SW 1271 (cell line): ENCODE measurements at regions not wholly inside any gene's neighbourhood (a gene's known extent, or its start where the extent isn't known, plus 50 kb on each side); places are given as distances from the start of the nearest gene placed in this dataset.
"Not testable (repeated sequence)": the region's sequence is repeated elsewhere in the genome, so short reads cannot be mapped to it uniquely, and the experiment has no call there.

ENCODE experiments used
- DNase-seq, 2 experiments: peaks; one replicate each; lab custom pipeline; 2025; lab: John Stamatoyannopoulos, UW

DNA sequence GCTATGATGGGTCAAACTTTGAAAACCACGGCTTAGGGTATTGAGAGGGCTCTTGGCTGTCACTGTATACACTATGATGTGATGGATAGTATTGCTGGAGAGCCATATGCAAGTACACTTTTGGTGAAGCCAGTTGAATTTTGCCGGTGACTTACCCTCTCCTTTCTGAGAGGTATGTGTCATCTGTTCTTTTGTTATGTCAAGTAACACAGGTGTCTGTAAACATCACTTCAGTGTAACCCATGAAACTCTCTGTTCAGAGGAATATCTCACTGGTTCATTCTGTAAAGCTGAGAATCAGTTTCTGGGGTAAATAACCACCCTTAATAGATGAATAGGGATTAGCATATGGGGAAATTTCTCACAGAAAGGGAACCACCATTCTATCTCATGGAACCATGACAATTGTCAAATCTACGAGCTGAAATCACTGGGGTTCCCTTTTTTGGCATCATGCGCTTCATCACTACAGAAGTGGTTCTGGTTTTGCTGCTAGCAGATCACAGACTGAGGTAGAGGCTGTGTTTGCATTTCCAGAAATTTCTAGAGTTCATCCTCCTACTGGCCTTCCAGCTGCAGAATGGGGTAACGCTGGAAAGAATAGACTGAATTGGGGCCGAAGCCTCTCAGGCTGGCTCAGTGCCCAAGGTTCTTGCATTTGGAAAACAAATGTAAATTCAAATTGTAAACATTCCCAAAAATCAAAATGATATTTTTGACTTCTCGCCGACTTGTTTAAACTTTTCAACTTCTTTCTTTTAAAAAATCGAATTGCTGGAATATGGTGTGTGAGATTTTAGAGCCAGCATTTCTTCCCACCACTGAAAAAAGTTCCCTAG, 83.3 kb upstream of the CREB5 start:
- no peak for DNase-seq

DNA sequence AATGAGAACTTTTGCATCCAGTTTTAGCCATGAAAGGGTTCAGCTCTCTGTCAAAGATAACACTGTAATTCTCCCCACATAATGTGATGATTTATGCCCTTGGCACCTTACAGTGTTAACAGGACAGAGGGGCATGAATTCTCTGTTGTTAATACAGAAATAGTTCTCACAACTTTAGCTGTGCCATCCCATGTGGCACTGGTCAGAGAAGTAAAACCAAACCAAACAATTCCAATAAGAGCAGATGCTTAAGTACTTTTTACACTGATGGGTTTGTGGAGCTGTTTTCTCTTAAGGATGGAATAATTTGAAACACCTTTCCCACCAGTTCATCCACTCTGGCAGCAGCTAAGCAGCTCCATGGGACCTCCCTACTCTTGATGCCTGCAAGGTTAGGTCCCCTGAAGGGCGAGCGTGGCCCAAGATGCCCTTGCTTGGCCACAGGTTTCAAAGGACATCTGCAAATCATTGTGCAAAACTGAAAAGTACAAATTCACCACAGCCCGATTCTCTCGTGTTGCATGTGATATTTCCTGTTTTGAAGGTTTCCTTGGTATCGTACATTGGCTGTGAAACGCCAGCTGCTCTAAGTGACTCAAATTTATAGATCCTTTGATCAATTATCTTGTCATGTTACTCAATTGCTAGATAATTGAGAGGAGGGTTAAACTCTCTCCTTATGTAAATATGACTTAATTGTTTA, 82.5 kb upstream of the CREB5 start:
- no peak for DNase-seq

DNA sequence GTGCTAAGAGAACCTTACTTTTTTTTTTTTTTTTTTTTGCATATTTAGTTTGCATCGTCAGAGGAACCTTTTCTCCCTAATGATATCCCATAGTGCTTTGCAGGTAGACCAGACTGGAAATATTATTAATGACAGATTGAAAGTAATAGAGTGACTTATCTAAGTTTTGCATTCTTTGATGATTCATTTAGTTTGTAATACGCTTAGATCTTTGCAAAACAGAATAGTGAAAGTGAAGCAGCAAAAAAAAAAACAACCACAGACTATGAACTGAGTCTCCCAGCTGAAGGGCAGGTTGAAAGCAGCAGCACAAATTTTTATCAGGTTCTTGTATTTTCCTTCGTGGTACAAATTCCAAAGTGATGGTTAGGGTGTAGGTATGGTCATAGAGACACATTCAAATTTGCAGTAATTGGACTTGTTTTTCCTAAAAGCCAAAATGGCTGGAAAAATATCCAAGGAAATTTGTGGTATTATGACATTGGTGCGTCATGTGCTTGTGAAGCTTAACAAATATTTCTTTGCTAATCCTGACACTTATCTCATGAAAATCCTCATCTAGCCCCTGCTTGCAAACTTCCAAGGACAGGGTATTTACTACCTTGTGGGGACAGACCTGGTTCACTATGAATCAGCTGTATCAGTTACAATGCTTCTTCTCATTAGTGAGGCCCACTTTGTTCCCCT, 81.8 kb upstream of the CREB5 start:
- DNase-seq: no peak

DNA sequence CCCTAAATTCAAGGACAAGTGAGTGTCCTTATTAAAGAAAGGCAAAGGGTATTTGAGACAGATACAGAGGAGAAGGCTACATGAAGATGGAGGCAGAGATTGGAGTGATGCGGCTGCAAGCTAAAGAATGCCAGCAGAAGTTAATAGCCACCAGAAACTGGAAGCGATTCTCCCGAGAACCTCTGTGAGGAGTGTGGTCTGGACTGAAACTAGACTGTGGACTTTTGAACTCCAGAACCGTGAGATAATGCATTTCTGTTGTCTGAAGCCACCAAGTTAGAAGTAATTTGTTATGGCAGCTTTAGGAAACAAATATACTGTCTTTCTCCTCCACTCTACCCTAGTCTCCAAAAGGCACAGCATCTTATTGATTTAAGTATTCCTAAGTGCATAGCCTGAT, 80.3 kb upstream of the CREB5 start:
- DNase-seq: no peak

DNA sequence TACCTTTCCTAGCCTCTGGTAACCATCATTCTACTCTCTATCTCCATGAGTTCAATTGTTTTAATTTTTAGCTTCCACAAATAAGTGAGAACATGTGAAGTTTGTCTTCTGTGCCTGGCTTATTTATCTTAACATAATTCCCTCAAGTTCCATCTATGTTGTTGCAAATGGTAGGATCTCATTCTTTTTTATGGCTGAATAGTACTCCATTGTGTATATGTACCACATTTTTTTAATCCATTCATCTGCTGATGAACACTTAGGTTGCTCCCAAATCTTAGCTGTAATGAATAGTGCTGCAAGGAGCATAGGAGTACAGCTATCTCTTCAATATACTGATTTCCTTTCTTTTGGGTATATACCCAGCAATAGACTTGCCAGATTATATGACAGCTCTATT, 78.8 kb upstream of the CREB5 start:
- not testable (repeated sequence) for DNase-seq

DNA sequence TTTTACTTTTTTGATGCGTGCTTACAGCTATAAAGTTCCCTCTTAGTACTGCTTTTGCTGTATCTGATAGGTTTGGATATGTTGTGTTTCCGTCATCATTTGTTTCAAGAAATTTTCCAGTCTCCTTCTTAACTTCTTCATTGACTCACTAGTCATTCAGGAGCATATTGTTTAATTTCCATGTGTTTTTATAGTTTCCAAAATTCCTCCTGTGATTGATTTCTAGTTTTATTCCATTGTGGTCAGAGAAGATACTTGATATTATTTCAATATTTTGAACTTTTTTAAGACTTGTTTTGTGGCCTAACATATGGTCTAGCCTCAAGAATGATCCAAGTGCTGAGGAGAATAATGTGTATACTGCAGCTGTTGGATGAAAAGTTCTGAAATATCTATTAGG, 75.5 kb upstream of the CREB5 start:
- no peak for DNase-seq

DNA sequence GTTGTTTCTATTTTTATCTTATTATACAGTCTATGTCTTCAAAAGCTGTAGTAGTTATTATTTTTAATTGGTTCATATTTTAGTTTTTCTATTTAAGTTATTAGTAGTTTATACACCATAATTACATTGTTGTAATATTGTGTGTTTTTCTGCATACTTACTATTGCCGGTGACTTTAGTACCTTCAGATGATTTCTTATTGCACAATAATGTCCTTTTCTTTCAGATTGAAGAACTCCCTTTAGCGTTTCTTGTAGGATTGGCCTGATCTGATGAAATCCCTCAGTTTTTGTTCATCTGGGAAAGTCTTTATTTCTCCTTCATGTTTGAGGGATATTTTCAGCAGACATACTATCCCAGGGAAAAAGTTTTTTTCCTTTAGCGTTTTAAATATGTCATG, 74.3 kb upstream of the CREB5 start:
- DNase-seq: no peak

DNA sequence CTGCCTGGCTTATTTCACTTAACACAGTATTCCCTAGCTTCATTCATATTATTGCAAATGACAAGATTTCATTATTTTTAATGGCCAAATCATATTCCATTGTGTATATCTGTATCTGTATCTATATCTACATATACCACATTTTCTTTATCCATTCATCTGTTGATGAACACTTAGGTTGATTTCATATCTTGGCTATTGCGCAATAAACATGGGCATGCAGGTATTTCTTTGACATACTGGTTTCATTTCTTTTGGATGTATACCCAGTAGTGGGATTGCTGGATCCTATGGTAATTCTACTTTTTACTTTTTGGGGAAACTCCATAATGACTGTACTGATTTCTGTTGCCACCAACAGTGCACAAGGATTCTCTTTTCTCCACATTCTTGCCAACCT, 68.9 kb upstream of the CREB5 start:
- DNase-seq: no peak

DNA sequence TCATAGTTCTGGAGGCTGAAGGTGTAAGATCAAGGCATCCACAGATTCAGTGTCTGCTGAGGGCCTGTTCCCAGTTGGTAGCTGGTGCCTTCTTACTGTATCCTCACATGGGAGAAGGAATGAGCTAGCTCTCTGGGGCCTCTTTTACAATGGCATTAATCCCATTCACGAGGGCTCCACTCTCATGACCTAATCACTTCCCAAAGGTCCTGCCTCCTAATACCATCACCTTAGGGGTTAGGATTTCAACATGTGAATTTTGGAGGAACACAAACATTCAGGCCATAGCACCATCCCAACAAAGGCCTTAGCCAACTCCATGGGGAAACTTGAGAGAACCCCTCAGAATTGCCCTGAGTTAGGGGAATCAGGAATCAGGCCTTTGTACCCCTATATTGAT, 66.1 kb upstream of the CREB5 start:
- DNase-seq: no peak

DNA sequence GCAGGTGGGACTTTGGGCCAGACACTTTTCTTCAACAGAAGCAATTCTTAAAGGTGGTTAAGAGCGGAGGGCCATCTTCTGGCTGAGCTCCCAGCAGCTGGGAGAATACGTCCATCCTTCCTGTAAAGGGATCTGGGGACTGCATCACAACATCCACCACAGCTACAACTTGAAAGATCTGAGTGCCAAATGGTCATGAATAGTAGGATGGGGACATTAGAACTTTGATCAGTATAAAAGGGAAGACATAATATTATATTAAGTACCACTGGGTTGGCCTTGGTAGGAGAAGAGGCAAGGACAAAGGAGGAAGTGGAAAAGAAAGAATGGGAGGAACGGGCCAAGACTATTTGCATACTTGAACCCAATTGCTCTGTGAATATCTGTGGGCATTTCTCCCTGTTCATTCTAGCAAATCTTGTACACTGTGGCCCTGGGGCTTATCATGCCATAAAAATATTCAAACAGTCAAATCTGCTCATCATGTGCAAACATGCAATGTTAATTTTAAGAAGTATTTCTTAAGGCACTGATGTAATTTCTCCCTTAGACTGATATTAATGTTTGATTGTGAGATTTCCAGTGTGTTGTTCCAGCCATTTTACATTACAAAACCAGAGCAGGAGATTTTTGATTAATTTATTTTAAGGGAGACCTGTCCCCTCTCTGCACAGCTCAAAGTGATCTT, 65.5 kb upstream of the CREB5 start:
- DNase-seq: no peak

DNA sequence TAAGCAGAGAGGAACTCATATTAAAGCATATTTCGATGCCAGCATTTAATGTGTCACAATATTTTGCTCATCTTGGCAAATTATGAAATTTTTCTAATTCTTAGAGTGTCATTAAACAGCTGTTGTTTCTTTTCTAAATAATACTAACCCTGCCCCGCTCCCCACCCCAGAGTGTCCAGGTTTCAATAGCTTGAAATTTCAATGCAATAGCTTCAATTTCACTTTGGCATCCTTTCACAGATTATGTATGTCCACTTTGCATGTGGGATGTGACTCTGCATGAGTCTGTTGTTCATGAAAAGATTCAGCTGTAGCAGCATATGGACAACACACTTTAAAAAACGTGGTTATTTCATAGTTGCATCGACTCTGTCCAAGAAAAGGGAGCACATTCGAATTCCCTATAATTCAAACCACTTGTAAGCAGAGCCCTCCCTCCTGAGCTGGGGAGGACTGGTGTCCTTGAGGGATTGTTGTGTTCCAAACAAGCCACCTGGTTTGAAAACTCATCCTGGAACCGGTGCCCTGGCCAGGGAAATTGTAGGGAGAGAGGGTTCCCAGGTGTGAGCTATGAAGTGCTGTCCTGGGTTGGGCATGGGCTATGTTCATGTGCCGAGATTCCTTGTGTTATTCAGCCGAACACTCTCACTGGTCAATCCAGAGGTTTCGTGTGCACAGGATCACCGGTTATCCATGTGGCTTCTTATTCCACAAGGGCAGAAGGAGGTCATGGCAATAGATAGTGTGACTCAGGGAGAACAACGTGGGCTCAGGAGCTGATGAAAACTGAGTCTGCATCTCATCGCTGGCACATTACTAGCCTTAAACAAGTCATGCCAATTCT, 64.6 kb upstream of the CREB5 start:
- DNase-seq: no peak

DNA sequence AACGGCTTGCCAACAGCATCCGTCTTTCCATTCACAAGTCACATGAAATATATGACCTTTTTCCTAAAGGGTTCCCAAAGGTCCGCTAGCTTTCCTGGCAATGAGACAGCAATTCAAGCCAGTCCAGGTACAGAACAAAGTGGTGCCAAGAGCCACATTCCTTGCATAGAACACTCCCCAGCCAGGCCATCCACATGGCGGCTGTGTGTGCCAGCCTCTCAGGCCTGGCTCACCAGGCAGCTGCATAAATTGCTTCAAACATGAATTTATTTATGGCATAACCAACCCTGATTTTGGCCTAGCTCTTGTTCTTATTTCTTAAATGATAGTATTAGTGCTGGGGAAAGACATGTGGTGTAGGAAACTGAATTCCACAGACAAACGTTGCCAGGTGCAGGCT, 63.7 kb upstream of the CREB5 start:
- no peak for DNase-seq

DNA sequence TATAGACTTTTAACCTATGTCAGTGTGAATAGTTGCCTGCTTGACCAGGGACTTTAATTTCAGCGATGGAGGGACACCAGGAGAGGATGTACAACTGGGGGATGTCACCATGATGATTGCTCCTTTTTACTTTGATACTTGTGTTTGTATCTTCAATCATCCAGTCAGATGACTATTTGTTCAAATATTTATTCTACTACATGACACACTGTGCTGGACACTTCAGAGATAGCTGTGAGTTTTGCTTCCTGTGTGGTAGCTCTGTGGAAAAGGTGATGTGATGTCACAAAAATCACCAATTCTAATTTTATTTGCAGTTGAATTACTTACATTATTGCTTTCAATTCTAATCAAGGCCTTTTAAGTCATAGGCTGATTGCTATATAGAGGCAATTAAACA, 62.7 kb upstream of the CREB5 start:
- no peak for DNase-seq

DNA sequence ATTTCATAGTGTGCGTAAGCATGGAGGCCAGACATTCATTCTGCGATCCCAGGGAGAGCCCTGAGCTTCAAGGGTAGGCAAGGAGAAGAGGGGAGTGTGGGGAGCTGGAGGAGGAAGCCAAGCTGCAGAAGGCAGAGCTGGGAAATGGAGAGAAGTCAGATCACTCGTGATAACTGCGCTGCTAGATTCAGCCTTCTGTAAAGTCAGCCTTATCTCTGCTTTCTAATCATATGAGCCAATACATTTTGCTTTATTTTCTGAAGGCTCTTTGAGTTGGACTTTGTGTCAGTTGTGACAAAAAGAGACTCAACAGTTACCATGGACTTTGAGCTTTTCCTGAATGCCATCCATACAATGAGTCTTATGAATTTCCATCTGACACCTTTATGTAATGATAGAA, 61.7 kb upstream of the CREB5 start:
- no peak for DNase-seq

DNA sequence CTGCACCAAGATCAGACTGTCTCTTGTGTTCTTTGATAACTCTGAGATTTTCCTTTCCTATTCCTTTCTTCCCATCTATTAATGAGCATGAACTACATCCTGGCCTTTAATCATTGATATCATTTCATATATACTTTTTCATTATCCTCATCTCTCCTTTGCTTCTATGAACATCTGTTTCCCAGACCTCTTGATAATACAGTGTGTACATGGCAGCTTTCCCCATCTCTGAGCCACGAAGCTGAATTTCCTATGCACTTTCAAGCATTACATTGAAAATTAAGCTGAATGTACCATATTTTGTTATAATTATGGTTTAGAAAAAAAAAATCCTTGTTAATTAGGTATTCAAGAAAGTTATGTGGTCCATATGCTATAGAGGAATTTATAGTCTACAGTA, 60.9 kb upstream of the CREB5 start:
- no peak for DNase-seq

DNA sequence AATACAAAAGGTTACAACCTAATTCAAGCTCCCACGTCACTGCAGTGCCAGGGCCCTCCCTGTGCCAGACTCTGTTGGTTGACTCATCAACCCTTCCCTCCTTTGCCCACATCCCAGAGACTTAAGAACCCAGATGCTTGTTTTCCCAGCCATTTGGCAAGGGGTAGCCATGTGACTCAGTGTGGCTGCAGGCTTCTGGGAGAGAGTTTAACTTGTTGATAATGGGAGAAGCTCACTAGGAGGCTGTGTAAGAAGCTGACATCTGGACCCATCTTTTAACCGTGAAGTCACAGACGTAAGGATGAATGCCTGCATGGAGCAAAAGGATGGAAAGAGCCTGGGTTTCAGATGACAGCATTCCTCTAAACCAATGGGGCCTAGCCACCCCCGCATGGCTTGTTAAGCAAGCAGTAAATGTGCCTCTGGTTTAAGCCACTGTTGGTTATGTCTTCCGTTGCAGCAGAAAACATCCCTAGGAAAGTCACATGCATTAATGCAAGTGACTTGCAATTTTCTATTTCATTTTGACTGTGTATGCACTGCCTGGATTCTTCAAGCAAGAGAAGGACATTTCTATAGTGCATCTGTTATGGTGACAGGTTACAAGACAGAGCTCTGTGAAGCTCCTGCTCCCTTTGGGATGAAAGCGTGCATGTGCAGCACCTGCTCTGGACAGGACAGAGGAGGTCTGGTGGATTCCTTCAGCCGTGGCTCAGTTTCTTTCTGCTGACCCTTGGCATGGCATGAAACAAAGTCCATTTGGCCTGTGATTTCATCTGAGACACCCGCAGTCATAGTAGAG, 57.5 kb upstream of the CREB5 start:
- DNase-seq: no peak

DNA sequence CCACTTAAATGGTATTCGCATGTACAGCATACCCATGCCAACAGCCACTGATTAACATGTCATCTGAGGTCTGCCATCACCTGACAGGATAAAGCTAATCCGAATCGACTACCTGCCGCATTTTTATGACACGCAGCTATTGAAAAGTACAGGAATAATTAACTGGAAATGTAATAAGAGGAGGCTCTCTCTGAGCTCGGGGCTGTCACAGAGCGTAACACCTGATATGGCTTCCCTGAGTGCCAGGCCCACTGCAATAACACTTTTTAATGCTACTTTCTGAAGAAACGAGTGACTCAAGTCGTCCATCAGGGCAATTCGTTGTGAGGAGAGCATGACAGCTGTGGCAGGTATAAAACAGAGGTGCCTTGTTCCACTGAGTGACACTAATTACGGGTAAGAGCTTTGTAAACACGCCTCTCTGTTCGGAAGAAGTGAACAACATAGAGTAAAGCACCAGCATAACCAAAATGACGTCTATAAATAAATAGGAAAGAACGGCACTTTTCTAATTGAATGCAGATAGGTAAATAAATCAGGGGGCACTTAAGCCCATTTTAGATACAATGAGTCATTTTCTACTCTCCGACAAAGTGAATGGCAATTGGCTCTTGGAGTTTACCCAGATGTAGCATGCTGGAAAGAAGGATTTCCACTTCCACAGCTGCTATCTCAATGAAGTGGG, 56.5 kb upstream of the CREB5 start:
- DNase-seq: no peak

DNA sequence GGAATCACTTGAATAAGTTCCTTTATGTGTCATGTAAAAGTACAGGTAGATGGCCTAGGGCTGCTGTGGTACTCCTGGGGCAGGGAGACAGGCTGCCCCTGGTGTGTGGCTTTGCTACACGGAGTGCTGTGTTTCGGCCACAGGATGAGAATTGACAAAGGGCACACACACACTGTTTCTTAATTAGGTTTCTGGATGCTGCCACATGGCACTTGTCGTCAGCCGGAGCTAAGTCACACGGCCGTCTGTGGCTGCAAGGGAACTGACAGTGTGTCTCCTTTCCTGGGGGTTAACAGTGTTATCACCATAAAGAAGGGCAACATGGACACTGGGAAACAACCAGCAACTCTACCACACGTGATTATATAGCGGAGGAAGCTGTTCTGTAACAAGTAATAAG, 55.7 kb upstream of the CREB5 start:
- no peak for DNase-seq

DNA sequence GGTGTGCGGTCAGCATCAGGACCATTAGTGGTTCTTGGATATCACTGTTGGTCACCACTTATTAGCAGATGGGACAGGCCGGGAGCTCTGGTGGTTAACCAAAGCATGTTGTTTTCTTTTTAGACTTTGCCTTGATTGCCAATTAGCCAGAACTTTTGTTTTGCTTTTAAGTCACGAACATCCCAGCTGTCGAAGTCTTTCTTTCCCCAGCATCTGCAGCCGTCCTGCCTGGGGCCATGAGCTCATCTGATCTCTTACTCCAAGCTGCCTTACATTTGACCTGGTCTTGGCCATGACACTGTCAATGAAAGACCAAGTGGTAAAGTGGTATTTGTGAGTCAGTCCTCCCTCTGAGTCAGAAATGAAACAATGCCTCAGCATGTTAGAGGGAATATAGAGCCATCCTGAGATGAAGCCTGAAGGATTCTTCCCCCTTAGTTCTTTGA, 53.9 kb upstream of the CREB5 start:
- peak in 1 of 2 experiments; percentile 20 for DNase-seq

DNA sequence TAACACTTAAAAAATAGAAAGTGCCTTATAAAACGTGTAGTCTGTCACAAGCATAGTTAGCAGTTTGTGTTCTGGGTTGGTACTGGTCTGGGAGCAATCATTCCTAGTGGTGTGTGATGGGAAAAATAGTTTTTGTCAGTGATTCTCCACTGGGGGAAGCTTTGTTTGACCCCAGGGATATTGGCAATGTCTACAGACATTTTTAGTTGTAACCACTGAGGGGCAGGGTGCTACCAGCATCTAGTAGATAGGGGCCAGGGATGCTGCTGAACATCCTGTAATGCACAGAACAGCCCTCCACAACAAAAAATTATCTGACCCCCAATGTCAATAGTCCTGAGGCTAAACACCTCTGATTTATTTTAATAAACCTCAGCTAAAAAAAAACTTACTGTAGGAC, 51.6 kb upstream of the CREB5 start:
- no peak for DNase-seq
